ENCODE measurements at regions not wholly inside any gene's neighbourhood (a gene's known extent, or its start where the extent isn't known, plus 50 kb on each side); places are given as distances from the start of the nearest gene placed in this dataset.

DNA sequence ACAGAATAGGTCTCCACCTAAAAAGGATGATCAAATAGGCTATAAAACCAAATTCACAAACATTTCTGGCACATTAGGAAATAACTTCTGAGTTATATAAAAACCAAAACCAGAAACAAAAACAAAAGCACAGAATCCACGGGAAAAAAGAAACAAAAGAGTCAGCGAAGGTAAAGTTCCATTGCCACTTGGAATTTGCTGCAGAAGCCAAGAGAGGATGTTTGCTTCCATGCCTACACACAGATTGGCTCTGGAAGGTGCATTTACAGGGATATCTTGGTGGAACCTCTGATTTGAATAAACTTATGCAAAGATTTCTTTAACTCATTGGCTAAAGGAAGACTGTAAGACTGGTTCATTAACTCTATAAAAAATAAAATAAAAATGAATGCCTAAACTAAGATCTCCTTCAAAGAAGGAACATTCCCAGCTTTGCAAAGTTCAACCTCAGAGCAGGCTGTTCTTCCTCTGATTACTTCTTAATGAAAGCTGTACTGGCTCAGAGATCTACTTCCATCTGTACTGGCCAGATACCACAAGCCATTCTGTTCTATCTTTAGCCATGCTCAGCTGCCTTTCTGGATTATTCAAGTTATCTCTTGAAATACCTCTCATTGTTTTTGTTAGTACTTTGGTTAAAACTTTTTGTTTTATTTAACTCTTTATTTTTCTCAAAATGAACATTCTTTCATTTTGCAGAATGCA, 537.5 kb upstream of the CCDC54 start:
- no peaks in the 10 kb centered on the region for H3K9me3 ChIP-seq (ENCODE audit: insufficient read depth, low read length)
- H3K36me3 ChIP-seq (replicated peaks; ENCODE audit: low read depth, low read length) = no peaks in the 10 kb centered on the region
- no peaks in the 10 kb centered on the region for H4K20me1 ChIP-seq (ENCODE audit: insufficient read depth, low read length)
- H3K79me2 ChIP-seq (ENCODE audit: low read length) = no peaks in the 10 kb centered on the region
- no peak overlapping the region for H3K4me2 ChIP-seq (ENCODE audit: low read length)
- TF ChIP-seq CTCF (IDR thresholded peaks at IDR 0.05; ENCODE audit: low read depth, low read length) = no peak
- TF ChIP-seq EZH2phosphoT487 (IDR thresholded peaks at IDR 0.05; ENCODE audit: low read depth) = no peak
- H3K4me1 ChIP-seq (ENCODE audit: low read length) = peaks cover 6% of the 10 kb centered on the region; the same call in 1 of the 2 replicates
- H3K27ac ChIP-seq (ENCODE audit: low read length) = no peak overlapping the region
- H3K27me3 ChIP-seq (ENCODE audit: low read depth, low read length) = no peaks in the 10 kb centered on the region
- H2AFZ ChIP-seq (ENCODE audit: low read depth, low read length) = no peak overlapping the region
- no peak overlapping the region for H3K9ac ChIP-seq (ENCODE audit: low read length)
- H3K4me3 ChIP-seq (ENCODE audit: low read length) = no peak overlapping the region

- no peaks in the 10 kb centered on the region for H3K36me3 ChIP-seq (replicated peaks; ENCODE audit: low read depth, low read length)
- H4K20me1 ChIP-seq (ENCODE audit: insufficient read depth, low read length) = no peaks in the 10 kb centered on the region
- no peak for TF ChIP-seq EZH2phosphoT487 (IDR thresholded peaks at IDR 0.05; ENCODE audit: low read depth)
- TF ChIP-seq CTCF (IDR thresholded peaks at IDR 0.05; ENCODE audit: low read depth, low read length) = no peak
- H3K27me3 ChIP-seq (ENCODE audit: low read depth, low read length) = no peaks in the 10 kb centered on the region
- no peak overlapping the region for H3K9ac ChIP-seq (ENCODE audit: low read length)
- no peak overlapping the region for H3K27ac ChIP-seq (ENCODE audit: low read length)
- H3K9me3 ChIP-seq (ENCODE audit: insufficient read depth, low read length) = no peaks in the 10 kb centered on the region
- peaks cover 6% of the 10 kb centered on the region; the same call in 1 of the 2 replicates for H3K4me1 ChIP-seq (ENCODE audit: low read length)
- H3K4me3 ChIP-seq (ENCODE audit: low read length) = no peak overlapping the region
- H3K79me2 ChIP-seq (ENCODE audit: low read length) = no peaks in the 10 kb centered on the region
- no peak overlapping the region for H3K4me2 ChIP-seq (ENCODE audit: low read length)
- H2AFZ ChIP-seq (ENCODE audit: low read depth, low read length) = no peak overlapping the region
Observed at GRCh38 chr3:106840319-106840718, 536.9 kb upstream of the CCDC54 start.

GRCh38 chr3:106842151-106842550, 535.1 kb upstream of the CCDC54 start:
- Histone ChIP-seq H3K4me1 (ENCODE audit: low read length) (peaks cover 6% of the 10 kb centered on the region; the same call in 1 of the 2 replicates), H3K9me3 (ENCODE audit: insufficient read depth, low read length) (no peaks in the 10 kb centered on the region), H2AFZ (ENCODE audit: low read depth, low read length) (no peak overlapping the region), H3K79me2 (ENCODE audit: low read length) (no peaks in the 10 kb centered on the region), H3K27ac (ENCODE audit: low read length) (no peak overlapping the region), H3K27me3 (ENCODE audit: low read depth, low read length) (no peaks in the 10 kb centered on the region), H3K9ac (ENCODE audit: low read length) (no peak overlapping the region), H3K4me2 (ENCODE audit: low read length) (no peak overlapping the region), H3K36me3 (replicated peaks; ENCODE audit: low read depth, low read length) (no peaks in the 10 kb centered on the region), H3K4me3 (ENCODE audit: low read length) (no peak overlapping the region), H4K20me1 (ENCODE audit: insufficient read depth, low read length) (no peaks in the 10 kb centered on the region)
- no peak for TF ChIP-seq EZH2phosphoT487 (IDR thresholded peaks at IDR 0.05; ENCODE audit: low read depth)
- no peak for TF ChIP-seq CTCF (IDR thresholded peaks at IDR 0.05; ENCODE audit: low read depth, low read length)

GRCh38 chr3:106844638-106845037, 532.6 kb upstream of the CCDC54 start:
- no peak overlapping the region for H3K4me2 ChIP-seq (ENCODE audit: low read length)
- H3K4me1 ChIP-seq (ENCODE audit: low read length) = peaks cover 6% of the 10 kb centered on the region; the same call in 1 of the 2 replicates

More at GRCh38 chr3:106844638-106845037, 532.6 kb upstream of the CCDC54 start:
- Histone ChIP-seq H3K9me3 (ENCODE audit: insufficient read depth, low read length) (no peaks in the 10 kb centered on the region), H4K20me1 (ENCODE audit: insufficient read depth, low read length) (no peaks in the 10 kb centered on the region), H3K9ac (ENCODE audit: low read length) (no peak overlapping the region), H3K36me3 (replicated peaks; ENCODE audit: low read depth, low read length) (no peaks in the 10 kb centered on the region), H3K27me3 (ENCODE audit: low read depth, low read length) (no peaks in the 10 kb centered on the region), H3K79me2 (ENCODE audit: low read length) (no peaks in the 10 kb centered on the region), H2AFZ (ENCODE audit: low read depth, low read length) (no peak overlapping the region), H3K27ac (ENCODE audit: low read length) (no peak overlapping the region), H3K4me3 (ENCODE audit: low read length) (no peak overlapping the region)
- TF ChIP-seq EZH2phosphoT487 (IDR thresholded peaks at IDR 0.05; ENCODE audit: low read depth) = no peak
- no peak for TF ChIP-seq CTCF (IDR thresholded peaks at IDR 0.05; ENCODE audit: low read depth, low read length)
